Keratinocyte (primary cell): ENCODE measurements at regions not wholly inside any gene's neighbourhood (a gene's known extent, or its start where the extent isn't known, plus 50 kb on each side); places are given as distances from the start of the nearest gene placed in this dataset.

Experiments used
- DNase-seq: peaks from one replicate; pipeline ENCODE4 v3.0.0-alpha.2; 2011; ENCODE audit warnings: low read depth, missing footprints, low spot score
- FAIRE-seq: peaks from 2 replicates; lab custom pipeline; 2011; peaks lifted over from hg19 to GRCh38; lab: Jason Lieb, UNC
- H2AFZ ChIP-seq: 2 replicates; pipeline ENCODE4 v1.6.0; 2012; ENCODE audit warnings: low read length, control low read depth, inconsistent platforms; ENCODE audit not compliant: control insufficient read depth
- H3K27ac ChIP-seq: 2 replicates; pipeline ENCODE4 v1.5.1; 2011; ENCODE audit warnings: low read length; ENCODE audit not compliant: control insufficient read depth, insufficient read depth
- H3K27me3 ChIP-seq: 3 replicates; pipeline ENCODE4 v1.6.0; 2011; ENCODE audit warnings: low read length; ENCODE audit not compliant: control insufficient read depth, insufficient read depth; ENCODE audit errors: extremely low read depth
- H3K36me3 ChIP-seq, 2 experiments: 2 replicates in 1 of 2; 3 replicates in 1 of 2; pipeline ENCODE4 v1.5.1; 2011; ENCODE audit warnings: low read length in 2 of 2, mild to moderate bottlenecking in 1 of 2; ENCODE audit not compliant: control insufficient read depth in 2 of 2, insufficient read depth in 2 of 2; ENCODE audit errors: extremely low read depth in 1 of 2
- H3K4me1 ChIP-seq: 3 replicates; pipeline ENCODE4 v1.5.1; 2011; ENCODE audit warnings: low read length; ENCODE audit not compliant: control insufficient read depth, insufficient read depth; ENCODE audit errors: extremely low read depth
- H3K4me2 ChIP-seq: 3 replicates; pipeline ENCODE4 v1.6.0; 2011; ENCODE audit warnings: low read depth, low read length; ENCODE audit not compliant: control insufficient read depth, insufficient read depth; ENCODE audit errors: extremely low read depth
- H3K4me3 ChIP-seq, 3 experiments: fragments of 200-600 bp in 1 of 3; sonication (generic) in 1 of 3; 2 replicates in 2 of 3; 3 replicates in 1 of 3; pipeline ENCODE4 v1.5.1; 2011 to 2016; ENCODE audit warnings: low read length in 3 of 3, mild to moderate bottlenecking in 3 of 3, control low read depth in 2 of 3, inconsistent platforms in 1 of 3, low read depth in 1 of 3, mixed read lengths in 1 of 3, mixed run types in 1 of 3, moderate library complexity in 1 of 3; ENCODE audit not compliant: control insufficient read depth in 2 of 3, insufficient read depth in 2 of 3; ENCODE audit errors: extremely low read depth in 1 of 3
- H3K79me2 ChIP-seq: 2 replicates; pipeline ENCODE4 v1.6.0; 2012; ENCODE audit warnings: low read length; ENCODE audit not compliant: control insufficient read depth, insufficient read depth
- H3K9ac ChIP-seq: 3 replicates; pipeline ENCODE4 v1.6.0; 2011; ENCODE audit warnings: low read length; ENCODE audit not compliant: control insufficient read depth, insufficient read depth; ENCODE audit errors: extremely low read depth
- H3K9me1 ChIP-seq: 3 replicates; pipeline ENCODE4 v1.6.0; 2011; ENCODE audit warnings: low read length; ENCODE audit not compliant: control insufficient read depth, insufficient read depth; ENCODE audit errors: extremely low read depth
- H3K9me3 ChIP-seq: 2 replicates; pipeline ENCODE4 v1.5.1; 2012; ENCODE audit warnings: low read depth, low read length; ENCODE audit not compliant: control insufficient read depth
- H4K20me1 ChIP-seq: 3 replicates; pipeline ENCODE4 v1.6.0; 2011; ENCODE audit warnings: low read length; ENCODE audit not compliant: control insufficient read depth, insufficient read depth; ENCODE audit errors: extremely low read depth
- EZH2 ChIP-seq: IDR thresholded peaks from one replicate; pipeline ENCODE4 v1.6.1; 2012; ENCODE audit warnings: inconsistent platforms, mild to moderate bottlenecking, low read length, moderate library complexity
- dilution Hi-C: fragments of 300-500 bp; cut with MboI; formaldehyde crosslinking; loops from one replicate; pipeline ENCODE4 v1.7.0; 2020; ENCODE audit warnings: low sequenced_read_pairs; ENCODE audit not compliant: extremely low pct_ligation_motif_present
- TF ChIP-seq, protein P1 (sequence below), 3 experiments: IDR thresholded peaks in 1 of 3; conservative IDR thresholded peaks in 1 of 3; optimal IDR thresholded peaks in 1 of 3; 2 replicates in 2 of 3; 3 replicates in 1 of 3; pipeline versions ENCODE3 to v1.5.1; 2011; ENCODE audit warnings: low read length in 3 of 3, mild to moderate bottlenecking in 3 of 3, moderate library complexity in 2 of 3, control low read depth in 1 of 3, inconsistent platforms in 1 of 3; ENCODE audit not compliant: insufficient read depth in 2 of 3; ENCODE audit errors: extremely low read depth in 1 of 3

- H4K20me1 ChIP-seq, result no peaks in the 10 kb centered on the region
- dilution Hi-C loops, result no loop called here
- no peaks in the 10 kb centered on the region for H3K4me1 ChIP-seq
- no peak overlapping the region for H3K4me2 ChIP-seq
- no peaks in the 10 kb centered on the region for H3K9me1 ChIP-seq
- H3K27ac ChIP-seq, result no peak overlapping the region
- H3K36me3 ChIP-seq, result no peaks in the 10 kb centered on the region
- H2AFZ ChIP-seq, result no peak overlapping the region
- H3K4me3 ChIP-seq, result no peak overlapping the region
- no peak overlapping the region for H3K9ac ChIP-seq
- H3K9me3 ChIP-seq, result no peaks in the 10 kb centered on the region
- no peaks in the 10 kb centered on the region for H3K79me2 ChIP-seq
- TF ChIP-seq, protein P1, sequence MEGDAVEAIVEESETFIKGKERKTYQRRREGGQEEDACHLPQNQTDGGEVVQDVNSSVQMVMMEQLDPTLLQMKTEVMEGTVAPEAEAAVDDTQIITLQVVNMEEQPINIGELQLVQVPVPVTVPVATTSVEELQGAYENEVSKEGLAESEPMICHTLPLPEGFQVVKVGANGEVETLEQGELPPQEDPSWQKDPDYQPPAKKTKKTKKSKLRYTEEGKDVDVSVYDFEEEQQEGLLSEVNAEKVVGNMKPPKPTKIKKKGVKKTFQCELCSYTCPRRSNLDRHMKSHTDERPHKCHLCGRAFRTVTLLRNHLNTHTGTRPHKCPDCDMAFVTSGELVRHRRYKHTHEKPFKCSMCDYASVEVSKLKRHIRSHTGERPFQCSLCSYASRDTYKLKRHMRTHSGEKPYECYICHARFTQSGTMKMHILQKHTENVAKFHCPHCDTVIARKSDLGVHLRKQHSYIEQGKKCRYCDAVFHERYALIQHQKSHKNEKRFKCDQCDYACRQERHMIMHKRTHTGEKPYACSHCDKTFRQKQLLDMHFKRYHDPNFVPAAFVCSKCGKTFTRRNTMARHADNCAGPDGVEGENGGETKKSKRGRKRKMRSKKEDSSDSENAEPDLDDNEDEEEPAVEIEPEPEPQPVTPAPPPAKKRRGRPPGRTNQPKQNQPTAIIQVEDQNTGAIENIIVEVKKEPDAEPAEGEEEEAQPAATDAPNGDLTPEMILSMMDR (optimal IDR thresholded peaks at IDR 0.05 in 1 of 3, IDR thresholded peaks at IDR 0.05 in 1 of 3, conservative IDR thresholded peaks at IDR 0.05 in 1 of 3; ENCODE audit: extremely low read depth in 1 of 3, insufficient read depth in 2 of 3, low read length in 3 of 3), result no peak
- TF ChIP-seq EZH2, result no peak
- DNase-seq, result no peak
- FAIRE-seq, result no peak
- H3K27me3 ChIP-seq, result no peaks in the 10 kb centered on the region
These were observed 113.2 kb upstream of the EEA1 start for GRCh38 chr12:93042283-93042682.

GRCh38 chr12:93042684-93043083 lies 113.6 kb upstream of the EEA1 start:
- Histone ChIP-seq H3K9me1 (no peaks in the 10 kb centered on the region), H3K27ac (no peak overlapping the region), H3K4me1 (no peaks in the 10 kb centered on the region), H4K20me1 (no peaks in the 10 kb centered on the region), H3K27me3 (no peaks in the 10 kb centered on the region), H3K4me3 (no peak overlapping the region), H3K9ac (no peak overlapping the region), H3K79me2 (no peaks in the 10 kb centered on the region), H3K9me3 (no peaks in the 10 kb centered on the region), H3K4me2 (no peak overlapping the region), H3K36me3 (no peaks in the 10 kb centered on the region), H2AFZ (no peak overlapping the region)
- FAIRE-seq (no peak), DNase-seq (no peak)
- dilution Hi-C loops, result no loop called here
- TF ChIP-seq, protein P1 (optimal IDR thresholded peaks at IDR 0.05 in 1 of 3, IDR thresholded peaks at IDR 0.05 in 1 of 3, conservative IDR thresholded peaks at IDR 0.05 in 1 of 3; ENCODE audit: extremely low read depth in 1 of 3, insufficient read depth in 2 of 3, low read length in 3 of 3), result no peak
- no peak for TF ChIP-seq EZH2
